Ovary (tissue), 3 donors: ENCODE measurements at regions not wholly inside any gene's neighbourhood (a gene's known extent, or its start where the extent isn't known, plus 50 kb on each side); places are given as distances from the start of the nearest gene placed in this dataset.

Experiments
- CTCF ChIP-seq, 3 donors: fragments of 450-650 bp in 2 of 3; fragments of 200-600 bp in 1 of 3; IDR thresholded peaks; one replicate each; pipeline versions ENCODE4 v1.5.1 to v1.8.0; 2016 to 2022; ENCODE audit warnings: antibody characterized with exemption in 3 of 3, mild to moderate bottlenecking in 1 of 3
- POLR2A ChIP-seq: fragments of 450-650 bp; IDR thresholded peaks from one replicate; pipeline ENCODE4 v1.6.1; 2017; ENCODE audit warnings: antibody characterized with exemption, mild to moderate bottlenecking, moderate library complexity
- donor health status: DM: no; HTN: no; CAD: no.

- TF ChIP-seq POLR2A (no peak), CTCF (IDR thresholded peaks at IDR 0.05) (no peak)
Measured at GRCh38 chr6:4381381-4381780, 246.0 kb upstream of the ECI2 start.
